Upper lobe of left lung (tissue), 6 donors: ENCODE measurements at regions not wholly inside any gene's neighbourhood (a gene's known extent, or its start where the extent isn't known, plus 50 kb on each side); places are given as distances from the start of the nearest gene placed in this dataset.

Experiments used
- ATAC-seq, 2 donors: fragments of 200-7000 bp; cut with Tn5 transposase; one replicate each; pipeline ENCODE4 v1.9.1; 2022; ENCODE audit warnings: mild to moderate bottlenecking in 2 of 2, moderate library complexity in 2 of 2; ENCODE audit not compliant: low FRiP score in 2 of 2
- DNase-seq, 2 donors: peaks; one replicate each; pipeline ENCODE4 v3.0.0-alpha.2; 2019 to 2020
- H3K27ac ChIP-seq, 4 donors: fragments of 200-600 bp; sonication (generic); one replicate each; pipeline ENCODE4 v1.5.1; 2016 to 2019
- H3K27me3 ChIP-seq, 4 donors: fragments of 200-600 bp; sonication (generic); one replicate each; pipeline ENCODE4 v1.5.1; 2017 to 2019
- H3K36me3 ChIP-seq, 4 donors: fragments of 200-600 bp; sonication (generic); one replicate each; pipeline ENCODE4 v1.5.1; 2016 to 2019
- H3K4me1 ChIP-seq, 4 donors: fragments of 200-600 bp; sonication (generic); one replicate each; pipeline ENCODE4 v1.5.1; 2018 to 2019
- H3K4me3 ChIP-seq, 4 donors: fragments of 200-600 bp; sonication (generic); one replicate each; pipeline ENCODE4 v1.5.1; 2017 to 2019; ENCODE audit warnings: mild to moderate bottlenecking in 2 of 4, moderate library complexity in 1 of 4
- H3K9me3 ChIP-seq, 4 donors: fragments of 200-600 bp; sonication (generic); one replicate each; pipeline ENCODE4 v1.5.1; 2018 to 2019
- EP300 ChIP-seq, 4 donors: sonication (generic); formaldehyde crosslinking; IDR thresholded peaks; one replicate each; pipeline ENCODE4 v1.5.1; 2017; ENCODE audit warnings: antibody characterized with exemption in 4 of 4, control low read depth in 2 of 4
- POLR2A ChIP-seq, 4 donors: fragments of 450-650 bp; IDR thresholded peaks; one replicate each; pipeline ENCODE4 v1.5.1; 2016 to 2017; ENCODE audit warnings: antibody characterized with exemption in 4 of 4, mild to moderate bottlenecking in 2 of 4
- POLR2AphosphoS5 ChIP-seq, 2 donors: sonication (generic); formaldehyde crosslinking; IDR thresholded peaks; one replicate each; pipeline ENCODE4 v1.5.1; 2017; ENCODE audit warnings: antibody characterized with exemption in 2 of 2
- WGBS, 2 donors: methylation state at CpG; one replicate each; pipeline ENCODE4 v1.1.5; 2017 to 2018; 5-methylcytosine and 5-hydroxymethylcytosine counted together
- small RNA-seq, 4 donors: library from RNA; depleted of rRNA; stranded (forward); fragments of <200 nt; gene quantifications; one replicate each; pipeline ENCODE3, GENCODE V24; 2016
- TF ChIP-seq, protein P1 (sequence below), 6 experiments: fragments of 450-650 bp in 4 of 6; fragments of 200-600 bp in 2 of 6; sonication (generic) in 2 of 6; IDR thresholded peaks; one replicate each; pipeline ENCODE4 v1.5.1; 2016 to 2019; ENCODE audit warnings: antibody characterized with exemption in 6 of 6
- donor health status: DM: no; HTN: no; CAD: no; lungs with moderate emphysema.
- donor health status: DM: no; HTN: yes; CAD: no; lungs with severe emphysema.

DNA sequence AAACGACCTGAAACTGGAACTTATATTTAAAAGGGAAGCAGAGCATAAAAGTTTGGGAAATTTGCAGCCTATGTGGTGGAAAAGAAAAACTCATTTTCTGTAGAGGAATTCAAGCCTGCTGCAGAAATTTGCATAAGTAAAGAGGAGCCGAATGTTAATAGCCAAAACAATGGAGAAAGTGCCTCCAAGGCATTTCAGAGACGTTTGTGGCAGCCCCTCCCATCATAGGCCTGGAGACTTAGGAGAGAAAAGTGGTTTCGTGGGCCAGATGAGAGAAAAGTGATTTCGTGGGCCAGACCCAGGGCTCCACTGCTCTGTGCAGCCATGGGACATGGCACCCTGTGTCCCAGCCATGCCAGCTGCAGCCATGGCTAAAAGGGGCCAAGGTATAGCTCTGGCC lies 361.9 kb downstream of the PCDH19 start:
- no peak overlapping the region for H3K27ac ChIP-seq
- no peak overlapping the region for H3K4me3 ChIP-seq
- no peaks in the 10 kb centered on the region for H3K27me3 ChIP-seq
- 27 to 43% methylated on average over 5 of the region's 5 CpGs for WGBS, 2 donors
- TF ChIP-seq, protein P1, sequence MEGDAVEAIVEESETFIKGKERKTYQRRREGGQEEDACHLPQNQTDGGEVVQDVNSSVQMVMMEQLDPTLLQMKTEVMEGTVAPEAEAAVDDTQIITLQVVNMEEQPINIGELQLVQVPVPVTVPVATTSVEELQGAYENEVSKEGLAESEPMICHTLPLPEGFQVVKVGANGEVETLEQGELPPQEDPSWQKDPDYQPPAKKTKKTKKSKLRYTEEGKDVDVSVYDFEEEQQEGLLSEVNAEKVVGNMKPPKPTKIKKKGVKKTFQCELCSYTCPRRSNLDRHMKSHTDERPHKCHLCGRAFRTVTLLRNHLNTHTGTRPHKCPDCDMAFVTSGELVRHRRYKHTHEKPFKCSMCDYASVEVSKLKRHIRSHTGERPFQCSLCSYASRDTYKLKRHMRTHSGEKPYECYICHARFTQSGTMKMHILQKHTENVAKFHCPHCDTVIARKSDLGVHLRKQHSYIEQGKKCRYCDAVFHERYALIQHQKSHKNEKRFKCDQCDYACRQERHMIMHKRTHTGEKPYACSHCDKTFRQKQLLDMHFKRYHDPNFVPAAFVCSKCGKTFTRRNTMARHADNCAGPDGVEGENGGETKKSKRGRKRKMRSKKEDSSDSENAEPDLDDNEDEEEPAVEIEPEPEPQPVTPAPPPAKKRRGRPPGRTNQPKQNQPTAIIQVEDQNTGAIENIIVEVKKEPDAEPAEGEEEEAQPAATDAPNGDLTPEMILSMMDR (IDR thresholded peaks at IDR 0.05): no peak
- no peak for TF ChIP-seq POLR2AphosphoS5 (IDR thresholded peaks at IDR 0.05)
- no peak for TF ChIP-seq EP300 (IDR thresholded peaks at IDR 0.05)
- TF ChIP-seq POLR2A (IDR thresholded peaks at IDR 0.05): no peak
- H3K4me1 ChIP-seq: no peaks in the 10 kb centered on the region
- H3K36me3 ChIP-seq: no peaks in the 10 kb centered on the region
- no peaks in the 10 kb centered on the region for H3K9me3 ChIP-seq
- no peak for DNase-seq
- no peak for ATAC-seq

Small RNA genes in the stretch of these regions (small RNA-seq; reads per million reads assigned to genes)
- 0 reads per million in 4 donors for gene RF00402
